Ovary (tissue), 3 donors: ENCODE measurements at regions not wholly inside any gene's neighbourhood (a gene's known extent, or its start where the extent isn't known, plus 50 kb on each side); places are given as distances from the start of the nearest gene placed in this dataset.
"Not testable (repeated sequence)": the region's sequence is repeated elsewhere in the genome, so short reads cannot be mapped to it uniquely, and the experiment has no call there.

Experiments used
- EP300 ChIP-seq: sonication (generic); formaldehyde crosslinking; IDR thresholded peaks from one replicate; pipeline ENCODE4 v1.6.1; 2017; ENCODE audit warnings: antibody characterized with exemption
- TF ChIP-seq, protein P1 (sequence below), 3 donors: fragments of 450-650 bp in 2 of 3; fragments of 200-600 bp in 1 of 3; IDR thresholded peaks; one replicate each; pipeline versions ENCODE4 v1.5.1 to v1.8.0; 2016 to 2022; ENCODE audit warnings: antibody characterized with exemption in 3 of 3, mild to moderate bottlenecking in 1 of 3
- donor health status: DM: no; HTN: no; CAD: no.

DNA sequence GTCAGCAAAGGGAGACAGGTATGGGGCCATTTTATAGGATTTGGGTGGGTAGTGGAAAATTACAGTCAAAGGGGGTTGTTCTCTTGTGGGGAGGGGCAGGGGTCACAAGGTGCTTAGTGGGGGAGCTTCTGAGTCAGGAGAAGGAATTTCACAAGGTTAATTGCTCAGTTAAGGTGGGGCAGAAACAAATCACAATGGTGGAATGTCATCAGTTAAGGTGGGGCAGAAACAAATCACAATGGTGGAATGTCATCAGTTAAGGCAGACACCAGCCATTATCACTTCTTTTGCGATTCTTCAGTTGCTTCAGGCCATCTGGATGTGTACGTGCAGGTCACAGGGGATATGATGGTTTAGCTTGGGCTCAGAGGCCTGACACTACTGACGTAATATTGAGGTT lies 1077.6 kb downstream of the DNAJB9 start:
- TF ChIP-seq, protein P1, sequence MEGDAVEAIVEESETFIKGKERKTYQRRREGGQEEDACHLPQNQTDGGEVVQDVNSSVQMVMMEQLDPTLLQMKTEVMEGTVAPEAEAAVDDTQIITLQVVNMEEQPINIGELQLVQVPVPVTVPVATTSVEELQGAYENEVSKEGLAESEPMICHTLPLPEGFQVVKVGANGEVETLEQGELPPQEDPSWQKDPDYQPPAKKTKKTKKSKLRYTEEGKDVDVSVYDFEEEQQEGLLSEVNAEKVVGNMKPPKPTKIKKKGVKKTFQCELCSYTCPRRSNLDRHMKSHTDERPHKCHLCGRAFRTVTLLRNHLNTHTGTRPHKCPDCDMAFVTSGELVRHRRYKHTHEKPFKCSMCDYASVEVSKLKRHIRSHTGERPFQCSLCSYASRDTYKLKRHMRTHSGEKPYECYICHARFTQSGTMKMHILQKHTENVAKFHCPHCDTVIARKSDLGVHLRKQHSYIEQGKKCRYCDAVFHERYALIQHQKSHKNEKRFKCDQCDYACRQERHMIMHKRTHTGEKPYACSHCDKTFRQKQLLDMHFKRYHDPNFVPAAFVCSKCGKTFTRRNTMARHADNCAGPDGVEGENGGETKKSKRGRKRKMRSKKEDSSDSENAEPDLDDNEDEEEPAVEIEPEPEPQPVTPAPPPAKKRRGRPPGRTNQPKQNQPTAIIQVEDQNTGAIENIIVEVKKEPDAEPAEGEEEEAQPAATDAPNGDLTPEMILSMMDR (IDR thresholded peaks at IDR 0.05) = not testable (repeated sequence)
- TF ChIP-seq EP300 = not testable (repeated sequence)
